Transverse colon (tissue), 4 donors: ENCODE measurements at regions not wholly inside any gene's neighbourhood (a gene's known extent, or its start where the extent isn't known, plus 50 kb on each side); places are given as distances from the start of the nearest gene placed in this dataset.

Experiments used
- DNase-seq: peaks from one replicate; pipeline ENCODE4 v3.0.0-alpha.2; 2019
- H3K27ac ChIP-seq, 4 donors: fragments of 200-600 bp; sonication (generic); 2 replicates each; pipeline ENCODE4 v1.5.1; 2016 to 2018; ENCODE audit warnings: inconsistent platforms in 4 of 4
- H3K27me3 ChIP-seq: fragments of 200-600 bp; sonication (generic); 2 replicates; pipeline ENCODE4 v1.5.1; 2017; ENCODE audit warnings: inconsistent platforms
- H3K36me3 ChIP-seq, 4 donors: fragments of 200-600 bp; sonication (generic); 2 replicates each; pipeline ENCODE4 v1.5.1; 2017 to 2019; ENCODE audit warnings: inconsistent platforms in 4 of 4
- H3K4me1 ChIP-seq, 4 donors: fragments of 200-600 bp; sonication (generic); 2 replicates each; pipeline ENCODE4 v1.5.1; 2017 to 2020; ENCODE audit warnings: inconsistent platforms in 4 of 4
- H3K4me3 ChIP-seq, 4 donors: fragments of 200-600 bp; sonication (generic); 1 replicate in 1 of 4; 2 replicates in 3 of 4; pipeline versions ENCODE4 v1.5.1 to v1.6.1; 2017 to 2019; ENCODE audit warnings: inconsistent platforms in 4 of 4
- H3K9me3 ChIP-seq, 2 donors: fragments of 200-600 bp; sonication (generic); 2 replicates each; pipeline ENCODE4 v1.5.1; 2017 to 2019; ENCODE audit warnings: inconsistent platforms in 2 of 2
- EP300 ChIP-seq: sonication (generic); formaldehyde crosslinking; IDR thresholded peaks from one replicate; pipeline ENCODE4 v1.6.1; 2017; ENCODE audit warnings: antibody characterized with exemption, low read depth
- POLR2A ChIP-seq: fragments of 450-650 bp; IDR thresholded peaks from one replicate; pipeline ENCODE4 v1.6.1; 2016; ENCODE audit warnings: antibody characterized with exemption, mild to moderate bottlenecking, moderate library complexity
- POLR2AphosphoS5 ChIP-seq, 3 donors: sonication (generic); formaldehyde crosslinking; IDR thresholded peaks; one replicate each; pipeline ENCODE4 v1.6.1; 2016; ENCODE audit warnings: antibody characterized with exemption in 3 of 3
- WGBS, 2 donors: methylation state at CpG; one replicate each; pipeline ENCODE4 v1.1.5; 2018; ENCODE audit warnings: low coverage in 1 of 2; 5-methylcytosine and 5-hydroxymethylcytosine counted together
- in situ Hi-C, 4 donors: fragments of 200-750 bp; cut with MboI; loops; one replicate each; pipeline versions ENCODE4 v1.15.0 to v1.15.1; 2017; ENCODE audit warnings: low sequenced_read_pairs in 3 of 4, low pct_ligation_motif_present in 1 of 4, low pct_unique_long_range_greater_than_20kb in 1 of 4
- intact Hi-C: fragments of 100-400 bp; cut with DNase I; formaldehyde crosslinking; loops from one replicate; pipeline ENCODE4 v1.15.1; 2023; ENCODE audit warnings: low total_unique reads
- TF ChIP-seq, protein P1 (sequence below), 5 experiments: fragments of 200-600 bp in 3 of 5; fragments of 450-650 bp in 2 of 5; sonication (generic) in 3 of 5; IDR thresholded peaks; 1 replicate in 2 of 5; 2 replicates in 3 of 5; pipeline ENCODE4 v1.5.1; 2016 to 2017; ENCODE audit warnings: antibody characterized with exemption in 5 of 5, inconsistent platforms in 3 of 5, mild to moderate bottlenecking in 2 of 5, moderate library complexity in 1 of 5

DNA sequence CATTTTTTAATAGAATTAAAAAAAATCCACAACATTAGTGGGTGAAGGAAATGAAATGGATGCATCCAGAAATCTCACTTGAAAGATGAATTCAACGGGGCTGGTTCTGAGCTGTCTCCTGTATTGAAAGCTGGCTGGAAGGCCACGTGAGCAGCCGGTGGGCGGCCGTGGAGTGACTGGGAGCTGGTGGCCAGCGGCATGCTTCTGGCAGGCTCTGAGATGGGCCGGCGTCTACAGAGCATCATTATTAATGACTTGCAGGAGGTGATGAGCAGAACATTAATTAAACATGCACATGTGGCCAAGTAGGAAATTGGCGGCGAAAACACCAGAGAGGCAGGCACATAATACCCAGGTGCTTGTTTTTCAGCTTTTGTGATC, 115.6 kb upstream of the LMO4 start:
- Histone ChIP-seq H3K36me3 (no peaks in the 10 kb centered on the region), H3K27me3 (no peaks in the 10 kb centered on the region), H3K27ac (no peak overlapping the region), H3K4me1 (no peaks in the 10 kb centered on the region), H3K9me3 (peaks cover 0 to 8% of the 10 kb centered on the region in 2 donors), H3K4me3 (no peak overlapping the region)
- 85 to 93% methylated on average over 2 to 10 of the region's 10 CpGs for WGBS, 2 donors
- no peak for DNase-seq
- no peak for TF ChIP-seq POLR2AphosphoS5 (IDR thresholded peaks at IDR 0.05)
- TF ChIP-seq EP300 = no peak
- TF ChIP-seq POLR2A = no peak
- TF ChIP-seq, protein P1, sequence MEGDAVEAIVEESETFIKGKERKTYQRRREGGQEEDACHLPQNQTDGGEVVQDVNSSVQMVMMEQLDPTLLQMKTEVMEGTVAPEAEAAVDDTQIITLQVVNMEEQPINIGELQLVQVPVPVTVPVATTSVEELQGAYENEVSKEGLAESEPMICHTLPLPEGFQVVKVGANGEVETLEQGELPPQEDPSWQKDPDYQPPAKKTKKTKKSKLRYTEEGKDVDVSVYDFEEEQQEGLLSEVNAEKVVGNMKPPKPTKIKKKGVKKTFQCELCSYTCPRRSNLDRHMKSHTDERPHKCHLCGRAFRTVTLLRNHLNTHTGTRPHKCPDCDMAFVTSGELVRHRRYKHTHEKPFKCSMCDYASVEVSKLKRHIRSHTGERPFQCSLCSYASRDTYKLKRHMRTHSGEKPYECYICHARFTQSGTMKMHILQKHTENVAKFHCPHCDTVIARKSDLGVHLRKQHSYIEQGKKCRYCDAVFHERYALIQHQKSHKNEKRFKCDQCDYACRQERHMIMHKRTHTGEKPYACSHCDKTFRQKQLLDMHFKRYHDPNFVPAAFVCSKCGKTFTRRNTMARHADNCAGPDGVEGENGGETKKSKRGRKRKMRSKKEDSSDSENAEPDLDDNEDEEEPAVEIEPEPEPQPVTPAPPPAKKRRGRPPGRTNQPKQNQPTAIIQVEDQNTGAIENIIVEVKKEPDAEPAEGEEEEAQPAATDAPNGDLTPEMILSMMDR (IDR thresholded peaks at IDR 0.05) = no peak
- intact Hi-C loops (no loop called here), in situ Hi-C loops (no loop called here)

- DNase-seq = no peak
- intact Hi-C loops (no loop called here), in situ Hi-C loops (no loop called here)
- Histone ChIP-seq H3K4me3 (no peak overlapping the region), H3K36me3 (no peaks in the 10 kb centered on the region), H3K27me3 (no peaks in the 10 kb centered on the region), H3K9me3 (peaks cover 0 to 8% of the 10 kb centered on the region in 2 donors), H3K27ac (no peak overlapping the region), H3K4me1 (no peaks in the 10 kb centered on the region)
- TF ChIP-seq POLR2A (no peak), POLR2AphosphoS5 (IDR thresholded peaks at IDR 0.05) (no peak), EP300 (no peak)
- TF ChIP-seq, protein P1 (IDR thresholded peaks at IDR 0.05) = no peak
- 75% methylated on average over 1 of the region's 1 CpG; no CpG with 5 or more reads in 1 of the 2 donors for WGBS, 2 donors
Measured at GRCh38 chr1:87215592-87215991, 113.1 kb upstream of the LMO4 start.

DNA sequence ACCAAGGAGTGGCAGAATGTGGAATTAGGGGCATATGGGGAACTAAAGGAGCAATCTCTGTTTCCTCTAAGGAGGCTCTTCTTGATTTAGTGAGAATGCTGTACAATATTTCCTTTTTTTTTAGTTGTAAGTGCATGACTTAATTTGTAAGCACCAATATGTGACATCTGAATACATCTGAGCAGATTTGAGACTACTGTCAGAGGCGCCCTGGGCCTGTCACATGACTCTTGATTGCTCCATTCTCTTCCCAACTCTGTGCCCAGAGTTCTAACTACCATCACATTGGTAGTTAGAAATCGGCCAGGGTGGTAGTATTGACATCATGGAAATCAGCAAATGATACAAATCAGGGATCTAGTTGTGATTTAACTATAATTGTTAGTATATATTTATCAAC, 110.1 kb upstream of the LMO4 start:
- TF ChIP-seq POLR2A = no peak
- TF ChIP-seq, protein P1 (IDR thresholded peaks at IDR 0.05) = no peak
- TF ChIP-seq EP300 = no peak
- in situ Hi-C loops (no loop called here), intact Hi-C loops (no loop called here)
- WGBS, 2 donors = 73 to 81% methylated on average over 2 of the region's 2 CpGs
- no peak for DNase-seq
- Histone ChIP-seq H3K4me1 (no peaks in the 10 kb centered on the region), H3K9me3 (peaks cover 0 to 8% of the 10 kb centered on the region in 2 donors), H3K27me3 (no peaks in the 10 kb centered on the region), H3K27ac (no peak overlapping the region), H3K4me3 (no peak overlapping the region), H3K36me3 (no peaks in the 10 kb centered on the region)

GRCh38 chr1:87219141-87219540, 109.5 kb upstream of the LMO4 start:
- intact Hi-C loops = no loop called here
- TF ChIP-seq POLR2AphosphoS5 (IDR thresholded peaks at IDR 0.05) (no peak), POLR2A (no peak), EP300 (no peak)
- no peak for DNase-seq
- Histone ChIP-seq H3K4me1 (no peaks in the 10 kb centered on the region), H3K4me3 (no peak overlapping the region), H3K27me3 (no peaks in the 10 kb centered on the region), H3K36me3 (no peaks in the 10 kb centered on the region), H3K9me3 (peaks cover 0 to 8% of the 10 kb centered on the region in 2 donors), H3K27ac (no peak overlapping the region)
- in situ Hi-C loops = no loop called here
- WGBS, 2 donors = 71% methylated on average over 1 of the region's 1 CpG; no CpG with 5 or more reads in 1 of the 2 donors

GRCh38 chr1:87219626-87220025, 109.1 kb upstream of the LMO4 start:
- in situ Hi-C loops = no loop called here
- Histone ChIP-seq H3K27me3 (no peaks in the 10 kb centered on the region), H3K27ac (no peak overlapping the region), H3K4me1 (no peaks in the 10 kb centered on the region), H3K9me3 (peaks cover 0 to 8% of the 10 kb centered on the region in 2 donors), H3K36me3 (no peaks in the 10 kb centered on the region), H3K4me3 (no peak overlapping the region)
- 76 to 79% methylated on average over 4 of the region's 4 CpGs for WGBS, 2 donors
- intact Hi-C loops = no loop called here
- TF ChIP-seq, protein P1 (IDR thresholded peaks at IDR 0.05) = no peak
- TF ChIP-seq POLR2AphosphoS5 (IDR thresholded peaks at IDR 0.05) (no peak), POLR2A (no peak), EP300 (no peak)
- DNase-seq = no peak
